ENCODE measurements at regions not wholly inside any gene's neighbourhood (a gene's known extent, or its start where the extent isn't known, plus 50 kb on each side); places are given as distances from the start of the nearest gene placed in this dataset.

DNA sequence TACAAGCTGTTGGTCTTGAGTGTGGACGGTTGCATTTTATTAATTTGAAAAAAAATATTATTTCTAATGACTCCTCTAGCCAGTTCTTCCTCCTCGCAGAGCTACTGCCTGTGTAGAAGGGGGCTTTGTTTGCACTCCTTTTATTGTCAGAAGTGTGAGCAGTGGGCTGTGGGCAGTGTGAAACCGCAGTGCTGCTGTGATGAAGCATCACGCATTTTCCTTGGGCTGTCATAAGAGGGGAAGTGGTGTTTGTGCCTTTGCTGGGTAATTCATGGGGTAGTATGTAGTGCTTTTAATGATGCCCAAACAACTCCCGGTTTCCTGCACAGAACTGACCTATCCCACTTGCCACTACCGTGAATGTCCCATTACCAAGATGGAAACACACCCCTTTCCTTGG lies 357.3 kb downstream of the ZNF536 start:
- ATAC-seq = no peak

DNA sequence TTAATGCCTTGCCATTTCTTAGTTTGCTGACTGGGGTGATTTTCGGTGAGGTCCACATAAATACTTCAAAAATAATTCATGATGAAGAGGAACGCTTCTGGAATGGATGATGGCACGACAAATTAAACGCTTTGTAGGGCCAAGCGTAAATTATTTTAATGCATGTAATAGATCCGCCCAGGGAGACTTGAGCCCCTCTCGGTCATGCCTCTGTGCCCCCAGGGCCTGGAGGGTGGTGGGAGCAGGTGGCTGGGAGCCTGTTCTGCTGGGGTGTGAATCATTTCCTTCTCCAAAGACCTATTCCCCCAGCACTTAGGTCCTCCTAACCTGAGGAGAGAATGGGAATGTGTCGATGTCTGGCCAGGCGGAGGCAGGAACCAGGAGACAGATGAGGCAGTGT lies 350.6 kb downstream of the ZNF536 start:
- no peak for ATAC-seq

DNA sequence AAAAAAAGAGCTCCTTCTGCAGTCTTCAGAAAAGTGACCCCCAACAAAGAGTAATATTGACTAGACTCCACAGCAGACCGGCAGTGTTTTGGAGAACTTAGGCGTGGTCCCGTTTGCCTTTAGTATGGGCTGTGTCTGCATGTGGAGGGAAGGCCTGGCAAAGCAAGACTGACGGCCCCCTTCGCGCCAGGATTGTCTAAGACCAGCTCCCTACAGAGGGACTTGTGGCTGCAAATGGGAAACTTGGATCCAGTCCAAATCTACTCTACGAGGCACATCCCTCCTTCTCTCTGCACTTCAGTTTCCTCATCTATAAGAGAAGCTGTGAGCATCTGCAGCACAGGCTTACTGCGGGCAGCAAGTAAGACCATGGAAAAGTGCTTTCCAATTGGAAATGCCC lies 350.0 kb downstream of the ZNF536 start:
- ATAC-seq = no peak

DNA sequence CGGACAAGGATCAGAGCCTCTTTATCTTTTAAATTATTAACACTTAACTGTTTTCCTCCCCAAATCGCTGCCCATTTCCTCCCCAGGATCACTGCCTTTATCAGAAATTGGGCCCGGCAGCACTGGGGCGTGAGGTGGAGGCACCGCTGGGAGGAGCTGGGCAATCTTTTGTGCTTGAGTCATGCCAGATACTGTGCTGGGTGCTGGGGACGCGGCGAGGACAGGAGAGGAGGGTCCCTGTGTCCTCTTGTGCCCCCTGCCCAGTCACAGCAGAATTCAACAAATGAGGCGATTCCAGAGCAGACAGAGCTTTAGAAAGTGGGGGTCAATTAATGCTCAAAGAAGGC lies 347.8 kb downstream of the ZNF536 start:
- ATAC-seq = peak; percentile 26

DNA sequence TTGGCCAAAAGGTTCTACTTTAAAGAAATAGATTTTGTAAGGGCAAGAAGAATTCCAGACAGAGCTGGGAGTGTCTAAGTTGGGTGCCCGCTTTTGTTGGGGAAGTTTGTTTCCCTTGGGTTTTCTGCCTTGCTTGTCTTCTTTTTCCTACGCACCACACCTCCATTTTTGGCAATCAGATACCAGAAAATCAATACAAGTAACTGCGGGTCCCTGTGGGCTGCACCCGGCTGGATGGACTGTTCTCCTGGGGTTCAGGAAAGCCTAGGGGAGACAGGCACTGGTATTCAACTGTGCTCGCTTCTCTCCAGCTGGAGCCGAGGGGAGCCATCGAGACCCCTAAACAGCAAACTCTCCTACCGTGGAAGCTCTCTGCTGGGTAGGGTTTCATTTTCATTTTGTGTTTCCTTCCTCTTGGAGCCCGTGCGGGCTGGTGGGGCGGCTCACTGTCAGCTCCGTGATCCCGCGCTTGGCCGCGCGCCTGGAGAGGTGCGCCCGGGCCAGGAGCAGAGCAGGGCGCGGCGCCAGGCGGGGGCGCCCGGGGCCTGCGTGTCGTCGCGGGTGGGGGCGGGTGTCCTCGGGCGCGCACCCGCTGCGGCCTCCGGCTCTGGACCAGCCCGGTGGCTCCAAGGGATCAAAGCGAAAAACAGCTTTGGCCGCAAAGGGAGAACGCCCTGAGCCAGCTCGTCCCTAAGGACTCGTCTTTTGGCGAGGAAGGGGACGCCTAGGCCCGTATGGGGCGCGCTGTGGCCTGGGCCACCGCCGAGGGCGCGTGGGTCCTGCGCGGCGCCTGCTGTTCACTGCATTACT lies 347.2 kb downstream of the ZNF536 start:
- peak; percentile 91 for ATAC-seq

DNA sequence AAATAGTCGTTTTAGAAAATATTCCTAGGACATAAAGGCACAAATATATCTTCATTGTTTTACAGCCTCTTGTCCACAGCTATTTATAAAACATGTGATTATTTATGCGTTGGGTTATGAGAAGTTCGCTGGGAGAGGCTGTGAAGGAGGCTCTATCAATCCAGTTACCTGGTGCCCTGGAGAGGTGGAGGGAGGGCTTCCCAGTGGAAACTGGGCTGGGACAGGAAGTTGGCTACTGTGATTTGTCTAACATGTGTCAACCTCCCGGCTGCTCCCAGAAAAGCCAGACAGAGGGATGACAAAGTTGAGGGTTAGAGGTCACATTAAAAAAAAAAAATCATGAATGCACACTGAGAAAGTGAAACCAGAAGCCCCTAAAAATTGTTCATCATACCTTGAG lies 346.5 kb downstream of the ZNF536 start:
- peak; percentile 33 for ATAC-seq

DNA sequence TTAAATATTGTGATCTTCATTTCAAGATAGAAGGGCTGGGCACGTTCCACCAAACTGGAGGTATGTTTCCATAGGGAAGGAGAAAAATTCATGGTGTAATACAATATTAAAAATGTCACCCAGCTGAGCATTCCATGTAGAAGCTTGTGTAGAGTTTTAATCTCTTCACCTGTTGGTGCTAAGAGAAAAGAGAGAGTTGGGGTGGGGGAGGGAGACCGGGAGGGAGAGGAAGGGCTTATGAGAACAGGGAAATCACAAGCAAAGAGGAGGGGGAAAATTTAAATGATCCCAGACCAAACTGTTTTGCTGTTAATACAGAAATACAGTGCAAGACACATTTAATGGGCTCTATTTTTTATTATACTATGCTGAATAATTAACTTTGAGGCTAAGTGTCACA lies 345.8 kb downstream of the ZNF536 start:
- ATAC-seq = no peak

DNA sequence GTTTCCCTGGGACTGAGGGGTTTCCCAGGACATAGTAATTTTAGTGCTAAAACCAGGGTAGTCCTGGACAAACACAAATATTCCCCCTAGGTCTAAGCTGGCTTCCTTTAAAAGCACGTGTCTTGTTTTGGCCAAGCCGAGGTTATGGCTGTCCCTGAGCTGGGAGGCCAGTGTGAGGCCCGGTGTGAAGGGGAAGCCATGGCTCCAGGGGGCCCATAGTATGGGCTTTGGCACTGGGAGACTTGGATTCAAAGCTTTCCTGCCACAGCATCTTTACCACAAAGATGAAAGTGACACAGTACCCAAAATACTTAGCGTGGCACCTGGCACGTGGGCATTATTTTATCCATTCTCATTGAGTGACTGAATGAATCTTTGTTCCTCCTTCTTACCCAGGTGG lies 345.2 kb downstream of the ZNF536 start:
- no peak for ATAC-seq

DNA sequence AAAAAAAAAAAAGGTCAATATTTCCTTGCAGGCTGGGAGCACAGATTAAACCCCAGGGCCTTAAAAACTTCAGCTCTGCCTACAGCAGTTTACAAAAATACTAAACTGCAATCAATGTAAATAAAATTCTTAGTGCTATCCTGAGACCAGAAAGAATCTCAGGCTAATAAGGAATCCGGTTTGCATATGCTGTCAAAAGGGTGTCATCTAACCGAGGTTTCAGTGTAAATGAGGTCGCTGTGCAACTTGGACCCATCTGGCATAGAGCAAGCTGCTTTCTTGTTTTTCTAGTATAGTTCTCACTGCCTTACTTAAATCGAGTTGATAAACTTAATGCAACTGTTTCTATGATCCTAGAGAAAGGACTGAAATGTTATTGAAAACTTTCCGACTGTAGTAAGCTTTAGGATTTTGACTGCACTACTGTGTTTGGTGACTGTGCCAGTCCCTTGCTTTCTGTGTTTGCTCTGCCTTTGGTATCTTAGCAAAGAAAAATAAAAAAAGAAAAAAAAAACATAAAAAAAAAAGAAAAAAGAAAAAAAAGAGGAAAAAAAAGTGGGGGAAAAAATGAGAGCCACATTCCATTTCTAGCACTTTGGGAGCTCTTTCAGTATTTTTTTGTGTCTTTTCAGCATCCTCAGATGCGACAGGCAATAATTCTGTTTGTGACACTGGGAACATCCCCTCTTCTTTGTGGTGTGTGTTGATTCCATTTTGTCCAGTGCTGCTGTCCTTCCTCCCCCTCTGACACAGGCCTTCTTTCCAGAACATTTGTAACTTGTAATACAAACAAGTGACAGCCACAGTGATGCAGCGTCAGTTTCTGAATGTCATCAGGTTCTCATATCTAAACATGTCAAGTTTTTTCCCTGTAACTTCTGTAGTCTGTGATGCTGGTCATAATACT lies 340.5 kb downstream of the ZNF536 start:
- ATAC-seq = no peak

DNA sequence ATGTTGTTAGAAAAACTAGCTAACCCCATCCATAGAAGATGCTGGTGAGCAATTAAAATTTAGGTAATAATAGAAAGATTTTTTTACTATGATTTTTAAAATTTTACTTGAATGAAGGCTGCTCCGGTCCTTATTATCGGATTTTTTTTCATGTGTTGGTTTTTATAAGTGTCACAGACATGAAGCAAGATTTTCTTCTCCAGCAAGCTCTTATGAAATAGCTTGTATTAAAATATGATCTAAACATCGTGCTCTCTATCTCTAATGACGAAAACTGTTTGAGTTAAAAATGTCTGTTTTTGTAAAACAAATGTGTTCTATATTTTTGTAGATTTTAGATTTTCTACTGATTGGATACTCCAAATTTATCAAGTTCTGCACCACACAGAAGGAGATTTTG lies 339.6 kb downstream of the ZNF536 start:
- no peak for ATAC-seq

DNA sequence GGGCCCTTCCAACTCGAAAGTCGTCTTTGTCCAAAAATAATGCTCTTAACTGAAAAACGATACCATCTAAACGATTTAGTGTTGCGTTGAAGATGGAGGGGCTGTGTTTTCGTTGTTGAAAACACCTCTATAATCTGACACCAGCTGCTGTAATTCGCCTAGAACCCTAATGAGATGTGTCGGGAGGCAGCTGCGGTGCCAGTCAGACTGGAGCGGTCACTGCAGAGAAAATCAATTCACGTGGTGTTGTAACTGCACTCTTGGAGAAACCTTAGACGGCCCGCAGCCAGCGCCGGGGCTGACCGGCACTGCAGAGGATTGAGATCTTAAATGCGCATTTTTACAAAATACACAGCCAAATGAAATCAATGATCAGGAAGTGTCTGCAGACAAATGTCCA lies 339.1 kb downstream of the ZNF536 start:
- ATAC-seq = no peak

DNA sequence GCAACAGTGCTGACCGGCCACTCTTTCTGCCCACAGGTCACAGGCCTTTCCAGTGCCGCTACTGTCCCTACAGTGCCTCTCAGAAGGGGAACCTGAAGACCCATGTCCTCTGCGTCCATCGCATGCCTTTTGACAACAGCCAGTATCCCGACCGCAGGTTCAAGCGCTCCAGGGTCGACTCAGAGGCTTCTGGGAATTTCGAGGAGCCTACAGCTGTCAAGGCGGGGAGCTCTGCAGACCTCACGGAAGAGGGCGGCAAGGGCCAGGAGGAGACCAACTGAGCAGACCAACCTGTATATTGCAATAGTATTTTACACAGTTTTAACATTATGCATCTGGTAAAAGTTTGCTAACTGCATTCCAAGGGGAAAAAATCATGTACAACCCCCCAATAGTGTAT lies 338.5 kb downstream of the ZNF536 start:
- ATAC-seq = no peak

DNA sequence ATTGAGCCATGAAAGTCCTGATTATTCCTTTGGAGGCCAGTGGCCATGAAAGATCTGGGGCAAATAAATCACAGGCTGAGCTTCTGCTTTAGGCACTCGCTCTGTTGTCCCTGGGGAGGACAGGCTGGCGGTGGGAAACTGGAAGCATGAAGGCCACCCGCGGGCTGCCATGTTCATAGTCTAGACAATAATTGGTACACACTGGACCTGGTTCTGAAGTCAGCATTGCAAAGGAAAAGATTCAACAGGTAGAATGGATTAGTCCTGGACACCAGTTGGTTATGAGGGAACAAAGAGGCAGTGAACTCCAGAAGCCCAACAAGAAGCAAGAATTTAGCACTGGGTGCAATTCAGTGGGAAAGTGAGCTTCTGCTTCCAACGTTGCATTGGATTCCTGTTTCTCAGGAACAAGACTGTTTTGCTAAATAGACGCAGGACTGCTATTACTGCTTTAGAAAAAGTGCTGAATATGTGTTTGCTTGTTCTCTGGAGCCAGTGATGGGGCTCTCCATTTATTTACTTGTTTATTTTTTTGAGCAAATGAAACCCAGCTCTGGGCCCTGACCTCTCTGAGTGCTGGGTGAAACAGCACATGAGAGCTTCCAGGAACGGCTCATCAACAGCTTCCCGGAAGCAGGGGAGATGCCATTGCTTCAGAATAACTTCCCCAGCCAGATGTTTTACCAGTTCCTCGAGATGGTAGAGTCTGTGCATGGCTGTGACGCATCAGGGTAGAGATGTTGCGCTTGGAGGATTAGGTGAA lies 336.4 kb downstream of the ZNF536 start:
- no peak for ATAC-seq

DNA sequence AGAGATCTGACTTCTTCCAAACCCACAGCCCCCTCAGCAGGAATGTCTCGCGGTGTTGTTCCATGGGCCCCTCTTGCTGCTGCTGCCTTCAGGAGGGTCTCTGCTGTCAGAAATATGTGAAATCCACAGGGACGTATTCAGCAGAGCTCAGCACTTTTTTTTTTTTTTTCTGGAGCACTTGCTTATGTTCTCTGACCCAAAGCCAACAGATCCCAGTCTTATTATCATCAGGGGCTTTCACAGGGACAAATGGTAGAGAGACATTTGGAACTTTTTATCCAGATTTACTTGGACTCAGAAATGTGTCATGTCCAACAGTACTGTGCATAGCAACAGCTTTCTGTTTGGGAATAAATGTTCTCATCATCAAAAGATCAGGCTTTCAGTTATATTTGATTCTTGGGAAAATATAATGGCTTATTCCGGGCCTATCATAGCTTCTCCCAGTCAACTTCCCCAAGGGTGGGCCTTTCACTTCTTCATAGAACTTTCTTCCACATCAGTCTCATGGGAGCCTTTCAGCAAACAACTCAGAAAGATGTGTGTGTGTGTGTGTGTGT lies 332.7 kb downstream of the ZNF536 start:
- no peak for ATAC-seq

DNA sequence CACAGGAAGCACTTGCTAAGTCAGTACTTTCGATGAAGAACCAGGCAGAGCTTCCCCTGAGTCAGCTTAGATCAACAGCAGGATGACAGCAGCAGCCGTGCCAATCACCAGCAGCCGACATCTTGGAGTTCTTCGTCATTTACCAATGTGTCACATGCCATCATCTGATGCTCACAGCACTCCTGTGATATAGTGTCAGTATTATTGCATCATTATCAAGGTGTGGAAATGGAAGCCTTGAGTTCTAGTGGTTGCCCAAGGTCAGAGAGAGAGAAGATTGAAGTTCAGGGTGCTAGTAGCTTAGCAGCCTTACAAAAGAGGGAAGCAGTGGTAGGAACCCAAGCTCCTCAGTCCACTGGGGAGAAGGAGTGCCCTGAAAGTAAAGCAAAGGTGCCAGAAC lies 331.5 kb downstream of the ZNF536 start:
- no peak for ATAC-seq

DNA sequence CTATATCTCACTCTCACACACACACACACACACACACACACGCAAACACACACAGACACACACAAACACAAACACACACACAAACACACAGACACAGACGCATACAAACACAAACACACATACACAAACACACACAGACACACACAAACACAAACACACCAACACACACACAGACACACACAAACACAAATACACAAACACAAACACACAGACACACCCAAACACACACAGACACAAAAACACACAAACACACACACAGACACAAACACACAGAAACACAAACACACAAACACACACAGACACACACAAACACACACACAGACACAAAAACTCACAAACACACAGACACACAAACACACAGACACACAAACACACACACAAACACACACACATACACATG lies 329.0 kb downstream of the ZNF536 start:
- ATAC-seq = no peak

DNA sequence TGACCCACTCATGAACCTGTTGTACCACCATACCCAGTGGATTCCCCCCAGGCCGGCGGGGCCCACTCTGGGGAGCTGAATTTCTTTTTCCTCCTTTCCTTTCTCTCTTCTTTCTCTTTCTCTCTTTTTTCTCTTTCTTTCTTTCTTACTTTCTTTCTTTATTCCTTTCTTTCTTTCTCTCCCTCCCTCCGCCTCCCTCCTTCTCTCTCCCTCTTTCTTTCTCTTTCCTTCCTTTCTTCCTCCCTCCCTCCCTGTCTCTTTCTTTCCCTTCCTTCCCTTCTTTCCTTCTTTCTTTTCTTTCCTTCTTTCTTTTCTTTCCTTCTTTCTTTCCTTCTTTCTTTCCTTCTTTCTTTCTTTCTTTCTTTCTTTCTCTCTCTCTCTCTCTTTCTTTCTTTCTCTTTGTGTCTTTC lies 327.7 kb downstream of the ZNF536 start:
- ATAC-seq = no peak

DNA sequence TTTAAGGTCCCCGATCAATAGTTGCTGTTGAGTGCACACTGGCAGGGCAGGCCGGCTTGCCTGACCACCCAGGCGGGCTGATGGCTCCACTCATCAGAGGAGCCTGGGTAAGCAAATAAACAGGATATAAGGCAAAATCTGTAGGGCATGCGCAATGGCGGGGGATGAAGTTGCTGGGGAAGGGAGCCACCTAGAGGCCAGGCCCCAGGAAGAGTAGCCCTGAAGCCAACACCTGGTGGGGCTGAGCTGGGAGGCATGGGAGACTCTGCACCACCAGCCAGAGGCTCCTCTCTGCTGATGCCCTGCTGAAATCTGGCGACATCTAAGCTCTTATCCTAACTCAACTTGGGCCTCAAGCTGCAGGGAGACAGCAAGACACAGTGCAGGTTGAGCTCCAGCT lies 324.3 kb downstream of the ZNF536 start:
- no peak for ATAC-seq

DNA sequence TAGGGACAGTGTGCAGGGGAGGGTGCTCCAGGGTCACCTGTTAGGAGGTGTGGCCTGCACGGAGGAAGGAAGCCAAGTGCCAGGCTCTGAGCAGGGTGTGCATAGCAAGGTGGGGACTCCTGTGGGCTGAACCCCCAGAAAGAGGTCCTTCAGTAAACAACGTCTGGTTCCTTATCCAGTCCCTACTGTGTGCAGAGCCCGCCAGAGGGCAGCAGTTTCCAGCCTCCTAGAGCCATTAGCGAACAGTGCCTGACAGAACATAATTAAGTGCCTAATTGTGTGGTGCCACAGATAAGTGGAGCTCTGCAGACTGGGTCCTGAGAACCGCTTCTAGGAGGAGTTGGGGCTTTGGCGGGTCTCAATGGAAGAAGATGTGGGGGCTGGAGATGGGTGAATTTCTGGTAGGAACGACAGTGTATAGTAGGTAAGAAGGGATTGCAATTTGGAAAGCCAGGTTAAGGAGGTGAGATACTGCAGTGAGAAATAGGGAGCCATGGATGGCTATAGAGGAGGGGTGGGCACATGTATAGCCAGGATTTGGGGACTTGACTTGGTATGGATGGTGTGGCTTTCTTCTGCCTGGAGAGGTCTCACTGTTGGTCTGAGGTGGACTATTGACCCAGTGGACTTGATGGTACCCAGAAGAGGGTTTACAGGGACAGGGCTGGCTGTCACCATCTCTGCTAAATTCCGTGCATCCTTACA lies 323.1 kb downstream of the ZNF536 start:
- peak; percentile 11 for ATAC-seq

DNA sequence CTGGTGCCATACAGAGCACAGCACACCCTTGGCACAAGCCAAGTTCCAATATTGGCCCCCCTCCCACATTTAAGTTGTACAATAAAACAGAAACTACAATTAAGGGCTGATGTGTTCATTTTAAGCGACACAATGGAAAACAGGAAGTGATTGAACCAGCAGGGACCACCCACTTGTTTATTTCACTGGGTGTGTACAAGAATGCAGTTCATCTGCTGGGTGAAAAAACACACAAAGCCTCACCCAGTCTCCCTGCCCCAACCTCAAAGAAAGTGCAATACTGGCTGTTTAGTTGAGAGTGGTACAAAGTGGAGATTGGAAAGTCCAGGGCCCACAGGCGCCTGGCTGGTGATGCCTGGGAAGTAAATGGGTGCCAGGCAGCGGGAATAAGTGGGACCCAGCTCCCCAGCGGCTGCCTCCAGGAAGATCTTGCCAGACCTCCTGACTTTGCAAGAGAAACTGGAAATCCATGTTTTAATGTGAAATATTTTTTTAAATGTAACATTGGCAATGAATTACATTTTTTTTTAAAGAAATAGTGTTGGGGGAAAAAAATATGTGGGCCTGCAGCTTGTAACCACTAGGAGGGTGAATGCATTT lies 322.1 kb downstream of the ZNF536 start:
- ATAC-seq = no peak

DNA sequence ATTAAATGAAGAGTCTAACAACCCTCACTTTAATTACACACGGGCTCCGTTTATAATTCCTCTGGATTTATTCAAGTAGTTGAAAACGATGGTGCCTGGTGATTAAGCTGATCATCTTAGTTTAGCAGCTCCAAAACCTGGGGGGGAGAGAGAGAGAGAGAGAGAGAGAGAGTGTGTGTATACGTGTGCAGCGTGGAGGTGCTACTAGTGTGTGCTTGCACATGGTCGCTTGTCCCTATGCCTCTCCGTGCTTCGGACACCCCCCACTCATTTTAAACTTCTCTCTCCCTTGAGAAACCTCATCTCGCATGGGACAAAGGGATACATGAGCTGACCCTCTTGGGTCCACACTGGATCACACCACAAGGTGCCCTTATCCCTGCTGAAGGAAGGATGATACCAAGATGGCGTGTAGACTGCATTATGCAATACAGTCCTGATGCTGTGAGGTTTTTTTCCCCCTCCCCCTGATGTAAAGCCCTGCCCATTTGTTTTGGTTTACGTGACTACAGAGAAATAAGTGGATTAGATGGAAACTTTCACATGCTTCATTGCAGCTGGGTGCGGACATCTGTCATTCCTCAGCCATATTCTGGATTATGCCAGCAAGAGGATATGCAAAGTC lies 320.8 kb downstream of the ZNF536 start:
- no peak for ATAC-seq

Measured in esophagus mucosa (tissue), 1 donor.